Body of pancreas (tissue), 4 donors: ENCODE measurements at regions not wholly inside any gene's neighbourhood (a gene's known extent, or its start where the extent isn't known, plus 50 kb on each side); places are given as distances from the start of the nearest gene placed in this dataset.

Experiments
- ATAC-seq: fragments of 150-250 bp; one replicate; pipeline ENCODE4 v1.9.1; 2016
- DNase-seq, 4 donors: peaks; one replicate each; pipeline ENCODE4 v3.0.0-alpha.2; 2019
- H3K27ac ChIP-seq, 4 donors: fragments of 200-600 bp; sonication (generic); 1 replicate in 3 of 4; 2 replicates in 1 of 4; pipeline versions ENCODE4 v1.5.1 to v1.6.1; 2016 to 2019; ENCODE audit warnings: mild to moderate bottlenecking in 1 of 4, mixed read lengths in 1 of 4, moderate library complexity in 1 of 4
- H3K27me3 ChIP-seq, 2 donors: fragments of 200-600 bp; sonication (generic); one replicate each; pipeline ENCODE4 v1.6.0; 2016; ENCODE audit warnings: mild to moderate bottlenecking in 1 of 2
- H3K36me3 ChIP-seq, 2 donors: fragments of 200-600 bp; sonication (generic); replicated peaks in 1 of 2; 2 replicates each; pipeline ENCODE4 v1.5.1; 2016; ENCODE audit warnings: low read depth in 2 of 2; ENCODE audit not compliant: insufficient read depth in 1 of 2
- H3K4me1 ChIP-seq: fragments of 200-600 bp; sonication (generic); one replicate; pipeline ENCODE4 v1.6.0; 2016
- H3K4me3 ChIP-seq, 2 donors: fragments of 200-600 bp; sonication (generic); 1 replicate in 1 of 2; 2 replicates in 1 of 2; pipeline ENCODE4 v1.5.1; 2016 to 2019
- H3K9me3 ChIP-seq, 3 donors: fragments of 200-600 bp; sonication (generic); 1 replicate in 2 of 3; 2 replicates in 1 of 3; pipeline ENCODE4 v1.5.1; 2016
- CTCF ChIP-seq, 7 experiments: fragments of 450-650 bp in 4 of 7; fragments of 200-600 bp in 3 of 7; sonication (generic) in 3 of 7; IDR thresholded peaks; one replicate each; pipeline ENCODE4 v1.5.1; 2016 to 2019; ENCODE audit warnings: antibody characterized with exemption in 7 of 7
- POLR2A ChIP-seq, 3 donors: fragments of 450-650 bp; IDR thresholded peaks; one replicate each; pipeline ENCODE4 v1.6.1; 2016; ENCODE audit warnings: antibody characterized with exemption in 3 of 3, mild to moderate bottlenecking in 2 of 3
- WGBS, 2 donors: methylation state at CpG; one replicate each; pipeline ENCODE4 v1.1.5; 2017; 5-methylcytosine and 5-hydroxymethylcytosine counted together
- intact Hi-C: fragments of 100-400 bp; cut with DNase I; formaldehyde crosslinking; loops from one replicate; pipeline ENCODE4 v1.15.1; 2023

GRCh38 chr22:47329727-47330650, 567.5 kb downstream of the TBC1D22A start:
- intact Hi-C loops = no loop called here
- no peak for DNase-seq
- H3K4me1 ChIP-seq = no peaks in the 10 kb centered on the region
- H3K9me3 ChIP-seq = peaks cover 0 to 9% (median 0%) of the 10 kb centered on the region in 3 donors
- H3K4me3 ChIP-seq = no peak overlapping the region
- no peak overlapping the region for H3K27ac ChIP-seq
- no peaks in the 10 kb centered on the region for H3K27me3 ChIP-seq
- TF ChIP-seq POLR2A (IDR thresholded peaks at IDR 0.05) (no peak), CTCF (IDR thresholded peaks at IDR 0.05) (no peak)
- WGBS, 2 donors = 52 to 65% methylated on average over 18 of the region's 18 CpGs
- no peak for ATAC-seq
- no peaks in the 10 kb centered on the region for H3K36me3 ChIP-seq

- Histone ChIP-seq H3K4me3 (no peak overlapping the region), H3K27me3 (no peaks in the 10 kb centered on the region), H3K9me3 (peaks cover 0 to 4% (median 0%) of the 10 kb centered on the region in 3 donors), H3K27ac (no peak overlapping the region), H3K4me1 (no peaks in the 10 kb centered on the region), H3K36me3 (no peaks in the 10 kb centered on the region)
- intact Hi-C loops = no loop called here
- peak in 1 of 4 donors; percentile 16 for DNase-seq
- TF ChIP-seq POLR2A (IDR thresholded peaks at IDR 0.05) (no peak), CTCF (IDR thresholded peaks at IDR 0.05) (no peak)
- WGBS, 2 donors = 29% methylated on average over 10 of the region's 10 CpGs
- peak; percentile 47 for ATAC-seq
Measured at GRCh38 chr22:47328550-47329243, 566.2 kb downstream of the TBC1D22A start.

- WGBS, 2 donors = 66 to 87% methylated on average over 6 of the region's 6 CpGs
- H3K27ac ChIP-seq = no peak overlapping the region
- DNase-seq (no peak), ATAC-seq (no peak)
- no peak overlapping the region for H3K4me3 ChIP-seq
- no peaks in the 10 kb centered on the region for H3K27me3 ChIP-seq
- no peak for TF ChIP-seq POLR2A (IDR thresholded peaks at IDR 0.05)
- no peak for TF ChIP-seq CTCF (IDR thresholded peaks at IDR 0.05)
- intact Hi-C loops = no loop called here
- H3K4me1 ChIP-seq = no peaks in the 10 kb centered on the region
- no peaks in the 10 kb centered on the region for H3K36me3 ChIP-seq
- H3K9me3 ChIP-seq = peaks cover 0 to 5% (median 0%) of the 10 kb centered on the region in 3 donors
Measured at GRCh38 chr22:47327241-47327640, 564.8 kb downstream of the TBC1D22A start.

- Histone ChIP-seq H3K36me3 (no peaks in the 10 kb centered on the region), H3K27me3 (no peaks in the 10 kb centered on the region), H3K4me1 (no peaks in the 10 kb centered on the region), H3K27ac (no peak overlapping the region), H3K9me3 (peaks cover 0 to 15% (median 2%) of the 10 kb centered on the region in 3 donors), H3K4me3 (no peak overlapping the region)
- TF ChIP-seq POLR2A (IDR thresholded peaks at IDR 0.05) = no peak
- no peak for TF ChIP-seq CTCF (IDR thresholded peaks at IDR 0.05)
- intact Hi-C loops = no loop called here
- no peak for ATAC-seq
- DNase-seq = no peak
- 77 to 79% methylated on average over 3 of the region's 3 CpGs for WGBS, 2 donors
Measured at GRCh38 chr22:47325249-47325648, 562.8 kb downstream of the TBC1D22A start.
